Activated CD4-positive, alpha-beta T cell treated with anti-CD3 and anti-CD28 coated beads, Interleukin-2, Interleukin-6, amounts not matched to agents 100 ng/mL and 50 ng/mL, durations not matched to agents 16 hours and 8 hours (primary cell): ENCODE measurements at regions not wholly inside any gene's neighbourhood (a gene's known extent, or its start where the extent isn't known, plus 50 kb on each side); places are given as distances from the start of the nearest gene placed in this dataset.
"Not testable (repeated sequence)": the region's sequence is repeated elsewhere in the genome, so short reads cannot be mapped to it uniquely, and the experiment has no call there.

ENCODE experiments used
- DNase-seq: peaks from one replicate; pipeline ENCODE4 v3.0.0-alpha.2; 2020

DNA sequence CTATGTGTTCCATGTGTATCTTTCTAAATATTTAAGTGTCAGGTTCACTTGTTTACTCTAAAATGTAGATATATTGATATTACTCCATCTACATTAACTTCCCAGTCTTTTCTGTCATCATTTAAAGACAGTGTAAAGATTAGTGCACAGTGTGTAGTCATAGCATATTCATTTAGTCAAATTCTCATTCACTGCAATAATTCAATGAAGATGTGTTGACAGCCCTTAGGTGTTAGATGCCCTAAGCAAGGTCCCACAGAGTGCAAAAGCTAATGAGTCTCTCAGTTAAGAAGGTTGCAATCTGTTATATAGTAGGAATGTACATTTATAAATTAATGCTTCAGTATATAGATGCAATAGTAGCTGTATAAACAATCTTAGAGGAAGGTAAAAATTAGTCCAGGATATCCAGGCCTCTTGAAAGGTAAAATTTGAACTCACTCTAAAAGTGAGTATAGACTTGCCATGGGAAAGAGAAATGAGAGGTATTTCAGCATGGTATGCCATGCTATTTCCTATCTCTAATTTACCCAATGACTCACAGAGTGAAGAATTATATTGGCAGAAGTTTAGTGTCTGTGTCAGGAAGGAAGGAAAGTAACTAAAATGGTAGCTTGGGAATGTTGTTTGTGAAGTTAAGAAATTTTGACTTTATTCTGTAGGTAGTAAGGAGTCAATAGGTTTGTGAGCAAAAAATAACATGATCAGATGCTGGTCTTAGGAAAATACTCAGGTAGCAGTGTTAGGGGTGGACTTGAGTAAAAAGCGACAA is 969.9 kb upstream of the CITED2 start:
- no peak for DNase-seq

DNA sequence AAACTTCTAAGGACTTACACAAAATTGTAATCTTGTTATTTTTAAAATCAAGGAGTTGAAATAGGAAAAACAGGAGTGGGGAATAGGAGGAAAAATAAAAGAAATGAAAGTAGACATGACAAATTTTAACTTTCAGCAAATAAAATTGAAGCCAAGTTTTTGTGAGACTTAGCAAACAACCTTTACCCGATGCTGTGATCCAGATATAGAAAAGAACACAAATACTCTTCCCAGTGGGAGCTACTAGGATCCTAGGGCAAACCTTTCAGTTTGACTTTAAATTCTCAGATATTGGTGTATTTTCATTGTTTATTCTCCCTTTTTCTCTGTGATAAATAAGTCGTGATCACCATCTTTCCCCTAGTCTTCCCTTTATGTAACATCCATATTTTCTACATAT is 968.7 kb upstream of the CITED2 start:
- no peak for DNase-seq

DNA sequence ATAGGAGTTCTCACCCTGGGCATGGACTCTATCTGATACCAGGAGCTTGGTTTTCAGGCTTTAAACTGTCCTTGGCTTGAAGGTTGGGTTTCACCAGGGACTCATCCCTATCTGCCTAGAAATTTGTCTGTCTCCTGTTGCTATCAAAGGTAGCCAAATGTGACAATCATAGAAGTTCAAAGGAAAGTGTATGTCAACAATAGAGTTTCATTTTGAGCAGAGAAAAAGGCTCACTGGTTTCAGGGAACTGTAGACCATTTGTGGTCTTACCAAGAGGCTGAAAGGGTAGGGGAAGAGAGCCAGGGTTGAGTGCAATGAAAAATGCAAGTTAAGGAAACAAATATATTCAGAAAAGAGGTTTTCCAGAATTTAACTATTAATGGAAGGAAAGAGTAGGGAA is 966.8 kb upstream of the CITED2 start:
- no peak for DNase-seq

GRCh38 chr6:140340795-140341194 is 966.3 kb upstream of the CITED2 start:
- DNase-seq, result no peak

- DNase-seq, result not testable (repeated sequence)
Measured at GRCh38 chr6:140339084-140339483, 964.6 kb upstream of the CITED2 start.

DNA sequence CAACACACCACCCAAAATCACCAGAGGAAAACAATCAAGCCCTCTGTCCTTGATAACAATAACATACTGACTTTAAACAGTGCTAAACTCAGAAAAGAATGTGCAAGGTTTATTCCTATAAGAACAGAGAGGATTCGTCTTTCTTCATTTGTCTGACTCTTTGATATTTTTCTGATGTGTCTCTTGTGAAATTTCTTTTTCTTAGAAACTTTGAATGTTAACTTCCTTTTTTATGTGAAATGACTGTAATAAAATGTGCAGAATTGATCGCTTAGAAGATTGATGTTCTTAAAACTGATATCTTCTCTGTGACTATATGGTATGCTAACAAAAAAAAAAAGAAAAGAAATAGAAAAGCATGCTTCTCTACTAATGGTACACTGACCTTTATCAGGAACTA is 947.4 kb upstream of the CITED2 start:
- no peak for DNase-seq

- DNase-seq, result no peak
Measured at GRCh38 chr6:140320081-140321080, 945.9 kb upstream of the CITED2 start.

GRCh38 chr6:140319209-140319608 is 944.8 kb upstream of the CITED2 start:
- DNase-seq, result no peak

DNA sequence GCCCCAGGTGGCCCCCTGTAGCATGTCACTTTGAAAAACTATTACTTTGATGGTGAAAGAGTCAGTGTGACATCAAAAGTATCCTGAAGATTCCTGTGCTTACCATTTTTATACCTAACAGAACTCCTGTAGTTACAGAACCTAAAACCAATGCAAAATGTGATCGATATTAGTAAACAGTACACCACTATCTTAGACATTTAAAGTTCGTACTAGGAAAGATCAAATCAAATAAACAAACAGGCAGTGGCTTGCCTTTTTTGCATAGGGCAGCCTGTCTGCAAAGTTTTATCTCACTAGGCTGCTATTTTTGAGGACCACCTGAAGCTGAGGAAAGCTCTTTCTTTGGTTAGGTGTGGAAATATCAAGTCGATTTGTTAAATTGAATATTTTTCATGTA is 944.0 kb upstream of the CITED2 start:
- no peak for DNase-seq

DNA sequence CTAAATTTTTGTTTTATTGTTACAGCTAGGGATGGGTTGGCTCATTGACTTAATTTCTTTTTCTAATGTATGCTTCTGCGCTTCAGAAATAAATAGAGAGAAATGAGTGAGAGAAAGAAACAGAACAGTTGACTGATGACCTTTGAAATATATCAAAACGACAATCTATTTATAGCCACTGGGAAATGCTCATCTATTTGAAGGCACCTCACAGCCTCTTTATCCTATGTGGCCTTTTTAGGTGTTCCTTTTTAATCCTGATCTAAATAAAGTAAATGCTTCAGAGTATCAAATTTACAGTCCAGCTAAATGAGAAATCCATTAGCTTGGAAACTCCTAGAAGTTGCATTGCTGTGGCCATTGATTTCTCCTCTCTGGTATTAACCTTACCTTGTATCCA is 943.5 kb upstream of the CITED2 start:
- no peak for DNase-seq

GRCh38 chr6:140316966-140317365 is 942.5 kb upstream of the CITED2 start:
- no peak for DNase-seq

- DNase-seq, result no peak
Measured at GRCh38 chr6:140314682-140315081, 940.2 kb upstream of the CITED2 start.

DNA sequence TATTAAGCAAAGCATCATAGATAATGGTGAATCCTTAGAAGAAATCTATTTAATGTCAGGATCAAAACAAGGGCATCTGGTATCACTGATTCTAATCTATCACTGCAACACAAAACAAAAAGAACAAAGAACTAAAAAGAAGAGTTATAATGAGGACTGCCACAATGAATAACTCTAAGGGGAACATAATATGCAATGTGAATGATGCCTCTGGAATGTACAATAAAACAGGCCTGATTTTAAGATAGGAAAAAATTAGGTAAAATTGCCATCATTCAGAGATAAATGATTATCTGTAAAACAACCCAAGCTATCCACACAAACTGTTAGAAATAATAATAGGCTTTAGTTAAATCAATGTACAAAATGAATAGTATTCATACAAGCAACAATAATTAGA is 936.7 kb upstream of the CITED2 start:
- no peak for DNase-seq

- DNase-seq, result no peak
Measured at GRCh38 chr6:140303218-140303949, 928.9 kb upstream of the CITED2 start.

DNA sequence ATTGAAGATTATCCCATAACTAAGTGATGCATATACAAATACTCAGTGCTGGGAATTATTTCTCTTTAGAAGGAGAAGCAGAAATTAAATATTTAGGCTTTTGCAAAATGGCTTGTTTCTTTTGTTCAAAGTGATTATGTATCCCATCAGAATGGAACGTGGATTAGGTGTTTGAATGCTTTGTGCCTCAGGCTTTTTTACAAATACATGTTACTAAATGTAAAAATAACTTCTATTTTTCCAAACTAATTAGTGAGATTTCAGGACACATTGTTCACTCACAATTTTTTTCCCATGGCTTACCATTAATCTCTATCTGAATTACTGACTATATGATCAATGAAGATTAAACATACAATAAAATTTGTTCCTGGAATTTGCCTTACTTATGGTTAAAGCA is 925.9 kb upstream of the CITED2 start:
- no peak for DNase-seq

DNA sequence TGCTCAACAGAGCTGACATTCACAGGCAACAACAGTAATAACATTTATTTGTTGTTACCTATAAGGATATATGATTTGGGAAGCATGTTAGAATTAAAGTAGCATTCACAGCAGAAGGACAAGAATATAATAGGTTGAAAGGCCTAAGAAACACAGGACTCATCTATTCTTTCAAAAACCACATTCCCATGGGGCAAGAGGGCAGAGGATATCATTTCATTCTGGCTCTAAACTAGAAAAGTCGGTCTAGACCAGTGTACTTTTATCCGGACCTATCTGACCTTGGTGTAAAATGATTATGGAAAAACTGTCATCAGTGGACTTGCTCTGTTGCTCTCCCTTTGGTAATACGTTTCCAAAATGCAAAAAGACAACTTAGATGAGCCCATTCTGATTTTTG is 914.7 kb upstream of the CITED2 start:
- DNase-seq, result no peak

- DNase-seq, result no peak
Measured at GRCh38 chr6:140285998-140286690, 911.7 kb upstream of the CITED2 start.

- DNase-seq, result no peak
Measured at GRCh38 chr6:140285471-140285870, 911.0 kb upstream of the CITED2 start.

DNA sequence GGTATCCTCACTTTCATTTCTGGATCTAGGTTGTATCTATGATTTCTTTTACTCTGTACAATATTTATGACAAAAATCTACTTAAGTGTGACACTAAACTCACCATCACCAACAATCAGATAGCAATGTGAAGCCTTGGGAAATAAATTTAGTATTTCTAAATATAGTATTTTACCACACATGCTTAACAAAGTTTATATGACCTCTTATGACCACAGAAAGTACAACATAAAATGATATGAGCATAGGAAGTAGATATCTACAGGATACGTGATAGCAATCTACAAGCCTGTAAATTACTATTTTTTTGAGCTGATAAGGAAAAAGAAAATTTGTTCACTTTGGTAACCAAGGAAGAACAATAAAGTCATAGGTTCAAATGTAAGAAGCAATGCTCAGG is 910.4 kb upstream of the CITED2 start:
- no peak for DNase-seq

DNA sequence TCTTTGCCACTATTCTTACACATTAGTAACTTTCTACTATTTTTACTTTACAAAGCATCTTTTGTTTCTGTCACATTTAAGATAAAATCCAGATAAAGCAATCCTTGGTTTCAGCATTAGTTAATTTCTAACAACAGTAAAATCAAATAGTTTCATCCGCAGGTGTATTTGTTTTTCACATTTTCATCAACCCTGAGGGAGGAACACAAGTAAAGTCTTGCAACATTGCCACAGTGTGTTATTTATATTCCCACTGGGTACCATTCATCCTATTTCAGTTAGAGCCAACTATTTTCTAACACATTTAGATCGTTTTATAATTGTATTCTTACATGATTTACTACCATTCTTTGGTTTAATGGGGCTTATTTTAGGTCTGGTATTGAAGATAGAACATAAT is 908.7 kb upstream of the CITED2 start:
- DNase-seq, result no peak

DNA sequence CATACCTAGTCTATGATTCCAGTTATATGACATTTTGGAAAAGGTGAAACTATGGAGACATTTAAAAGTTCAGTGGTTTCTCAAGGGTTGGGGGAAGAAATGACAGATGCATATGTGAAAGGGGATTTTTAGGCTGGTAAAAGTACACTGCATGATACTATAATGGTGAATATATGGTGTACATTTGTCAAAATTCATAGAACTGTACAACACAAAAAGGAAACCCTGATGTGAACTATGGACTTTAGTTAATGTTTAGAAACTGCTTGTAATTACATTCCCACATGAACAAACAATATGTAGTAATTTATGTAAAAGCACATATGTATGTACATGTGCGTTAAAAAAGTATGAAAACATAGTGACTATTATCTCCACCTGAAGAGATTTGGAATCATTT is 907.3 kb upstream of the CITED2 start:
- no peak for DNase-seq

DNA sequence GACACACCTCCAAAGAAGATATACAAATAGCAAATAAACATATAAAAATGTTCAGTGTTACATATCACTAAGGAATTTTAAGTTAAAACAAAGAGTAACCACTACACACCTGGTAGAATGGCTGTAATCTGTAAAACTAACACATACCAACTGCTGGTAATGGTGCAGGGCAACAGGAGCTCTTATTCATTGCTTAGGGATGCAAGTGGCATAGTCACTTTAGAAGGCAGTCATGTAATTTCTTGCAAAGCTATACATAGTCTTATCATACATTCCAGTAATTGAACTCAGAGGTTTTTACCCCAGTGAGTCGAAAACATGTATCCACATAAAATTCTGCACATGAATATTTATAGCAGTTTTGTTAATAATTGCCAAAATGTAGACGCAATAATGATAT is 906.8 kb upstream of the CITED2 start:
- DNase-seq, result no peak

DNA sequence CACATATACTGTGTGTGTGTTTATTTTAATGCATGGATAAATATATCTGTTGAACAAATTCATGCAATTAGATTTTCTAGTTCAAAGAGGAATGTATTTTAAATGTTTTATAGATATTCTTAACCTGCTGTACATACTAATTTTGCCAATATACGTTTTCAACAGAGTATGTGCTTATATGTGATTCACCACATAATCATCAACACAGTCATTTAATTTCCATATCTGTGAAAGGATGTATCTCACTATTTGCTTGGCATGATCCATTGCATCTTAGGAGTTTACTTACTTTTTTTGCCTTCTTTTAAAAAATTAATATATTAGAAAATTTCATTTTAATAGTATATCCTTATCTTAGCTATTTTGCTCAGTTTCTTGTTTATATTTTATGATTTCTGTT is 902.3 kb upstream of the CITED2 start:
- no peak for DNase-seq
